OCI-LY1 (cell line): ENCODE measurements at regions not wholly inside any gene's neighbourhood (a gene's known extent, or its start where the extent isn't known, plus 50 kb on each side); places are given as distances from the start of the nearest gene placed in this dataset.

Experiments used
- EZH2 ChIP-seq: fragments of 200-600 bp; sonication (generic), shearing (Covaris generic); IDR thresholded peaks from 2 replicates; pipeline ENCODE4 v1.8.0; 2017; ENCODE audit warnings: borderline replicate concordance, mixed run types, mild to moderate bottlenecking, antibody characterized with exemption, low read length, moderate library complexity, mixed read lengths
- TF ChIP-seq, protein P1 (sequence below): fragments of 200-600 bp; sonication (generic), shearing (Covaris generic); IDR thresholded peaks from 2 replicates; pipeline ENCODE4 v1.5.1; 2017; ENCODE audit warnings: mild to moderate bottlenecking, antibody characterized with exemption, low read length, moderate library complexity, mixed read lengths

DNA sequence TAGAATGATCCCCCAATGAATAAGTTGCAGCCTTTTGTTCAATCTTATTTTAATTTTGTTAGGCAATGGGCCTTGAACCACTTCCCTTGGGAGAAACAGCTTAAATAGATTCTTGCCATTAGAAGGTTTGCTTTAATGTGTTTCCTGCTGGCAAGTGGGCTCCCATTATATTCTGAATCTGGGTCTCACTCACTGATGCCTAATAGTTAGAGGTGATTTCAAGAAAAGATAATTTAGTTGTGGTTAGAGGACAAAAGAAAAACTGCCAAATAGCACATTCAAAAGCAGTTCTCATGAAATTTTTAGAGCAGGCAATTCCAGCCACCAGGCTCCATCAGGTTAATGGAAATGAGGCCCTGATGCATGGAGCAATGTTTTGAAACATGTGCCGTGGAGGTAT, 362.6 kb upstream of the CHORDC1 start:
- TF ChIP-seq, protein P1, sequence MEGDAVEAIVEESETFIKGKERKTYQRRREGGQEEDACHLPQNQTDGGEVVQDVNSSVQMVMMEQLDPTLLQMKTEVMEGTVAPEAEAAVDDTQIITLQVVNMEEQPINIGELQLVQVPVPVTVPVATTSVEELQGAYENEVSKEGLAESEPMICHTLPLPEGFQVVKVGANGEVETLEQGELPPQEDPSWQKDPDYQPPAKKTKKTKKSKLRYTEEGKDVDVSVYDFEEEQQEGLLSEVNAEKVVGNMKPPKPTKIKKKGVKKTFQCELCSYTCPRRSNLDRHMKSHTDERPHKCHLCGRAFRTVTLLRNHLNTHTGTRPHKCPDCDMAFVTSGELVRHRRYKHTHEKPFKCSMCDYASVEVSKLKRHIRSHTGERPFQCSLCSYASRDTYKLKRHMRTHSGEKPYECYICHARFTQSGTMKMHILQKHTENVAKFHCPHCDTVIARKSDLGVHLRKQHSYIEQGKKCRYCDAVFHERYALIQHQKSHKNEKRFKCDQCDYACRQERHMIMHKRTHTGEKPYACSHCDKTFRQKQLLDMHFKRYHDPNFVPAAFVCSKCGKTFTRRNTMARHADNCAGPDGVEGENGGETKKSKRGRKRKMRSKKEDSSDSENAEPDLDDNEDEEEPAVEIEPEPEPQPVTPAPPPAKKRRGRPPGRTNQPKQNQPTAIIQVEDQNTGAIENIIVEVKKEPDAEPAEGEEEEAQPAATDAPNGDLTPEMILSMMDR: no peak
- TF ChIP-seq EZH2: no peak
